K562 (cell line): ENCODE measurements at regions not wholly inside any gene's neighbourhood (a gene's known extent, or its start where the extent isn't known, plus 50 kb on each side); places are given as distances from the start of the nearest gene placed in this dataset.

Source experiments
- ATAC-seq: fragments of 200-7000 bp; cut with Tn5 transposase; 3 replicates; pipeline ENCODE4 v1.9.1; 2020; ENCODE audit warnings: moderate library complexity
- BruUV-seq: library from RNA; stranded (reverse); fragments of 400-500 nt; replicated peaks from 2 replicates; lab custom pipeline; 2021; lab: Mats Ljungman, UMichigan
- CTCF ChIA-PET: fragments of 300-600 bp; formaldehyde crosslinking; extraction: SDS; loops from one replicate; lab custom pipeline; 2021; ENCODE audit warnings: low intra/inter-chr PET ratio; lab: Yijun Ruan, JAX
- POLR2A ChIA-PET: fragments of 300-600, 350-650 bp; sonication (Branson Sonifier 250); formaldehyde crosslinking; extraction: SDS; loops from one replicate; lab custom pipeline; 2021; ENCODE audit warnings: antibody characterized with exemption, inconsistent platforms; lab: Yijun Ruan, JAX
- DNase-seq, 4 experiments: peaks; one replicate each; pipeline versions ENCODE4 v3.0.0 to v3.0.0-alpha.2; 2011 to 2018; ENCODE audit warnings: low spot score in 3 of 4, mixed read lengths in 3 of 4; ENCODE audit errors: extremely low read depth in 1 of 4
- FAIRE-seq: peaks from 2 replicates; lab custom pipeline; 2011; peaks lifted over from hg19 to GRCh38; lab: Jason Lieb, UNC
- H2AFZ ChIP-seq: 2 replicates; pipeline ENCODE4 v1.6.0; 2011; ENCODE audit warnings: low read depth, low read length, control low read depth, inconsistent platforms
- H3K27ac ChIP-seq: fragments of 200-600 bp; 3 replicates; pipeline ENCODE4 v1.8.0; 2011; ENCODE audit warnings: low read depth, mild to moderate bottlenecking, control low read depth, inconsistent platforms, low read length, moderate library complexity, mixed read lengths; ENCODE audit errors: extremely low read depth
- H3K27me3 ChIP-seq, 2 experiments: fragments of 300-600 bp in 1 of 2; 2 replicates in 1 of 2; 3 replicates in 1 of 2; pipeline versions ENCODE4 v1.6.0 to v1.8.0; 2011; ENCODE audit warnings: inconsistent platforms in 2 of 2, low read length in 2 of 2, mild to moderate bottlenecking in 1 of 2, mixed read lengths in 1 of 2, moderate library complexity in 1 of 2; ENCODE audit not compliant: control insufficient read depth in 2 of 2, insufficient read depth in 2 of 2
- H3K36me3 ChIP-seq: fragments of 300-600 bp; 3 replicates; pipeline ENCODE4 v1.8.0; 2011; ENCODE audit warnings: mild to moderate bottlenecking, low read length, inconsistent platforms; ENCODE audit not compliant: control insufficient read depth, insufficient read depth
- H3K4me1 ChIP-seq, 2 experiments: fragments of 200-600 bp in 1 of 2; replicated peaks in 1 of 2; 2 replicates in 1 of 2; 3 replicates in 1 of 2; pipeline versions ENCODE4 v1.5.1 to v1.8.0; 2011; ENCODE audit warnings: inconsistent platforms in 2 of 2, low read length in 2 of 2, mild to moderate bottlenecking in 1 of 2, mixed read lengths in 1 of 2, moderate library complexity in 1 of 2; ENCODE audit not compliant: control insufficient read depth in 2 of 2, insufficient read depth in 2 of 2
- H3K4me2 ChIP-seq: 2 replicates; pipeline ENCODE4 v1.6.1; 2011; ENCODE audit warnings: low read length, control low read depth, inconsistent platforms, mixed read lengths; ENCODE audit not compliant: insufficient read depth
- H3K4me3 ChIP-seq: fragments of 200-600 bp; sonication (generic), shearing (Covaris generic); 2 replicates; pipeline ENCODE4 v1.5.1; 2016; ENCODE audit warnings: control low read depth, inconsistent platforms
- H3K79me2 ChIP-seq: fragments of 200-600 bp; 3 replicates; pipeline ENCODE4 v1.8.0; 2011; ENCODE audit warnings: low read length, inconsistent platforms; ENCODE audit not compliant: control insufficient read depth, insufficient read depth
- H3K9ac ChIP-seq, 2 experiments: 2 replicates each; pipeline versions ENCODE4 v1.6.0 to v1.6.1; 2011; ENCODE audit warnings: low read depth in 2 of 2, low read length in 2 of 2, control low read depth in 1 of 2, inconsistent platforms in 1 of 2, mild to moderate bottlenecking in 1 of 2, mixed read lengths in 1 of 2; ENCODE audit not compliant: insufficient read depth in 1 of 2
- H3K9me1 ChIP-seq: one replicate; pipeline ENCODE4 v1.6.0; 2011; ENCODE audit warnings: inconsistent platforms, mild to moderate bottlenecking, low read length, moderate library complexity; ENCODE audit not compliant: control insufficient read depth, insufficient read depth
- H3K9me3 ChIP-seq: replicated peaks from 2 replicates; pipeline ENCODE4 v1.5.1; 2011; ENCODE audit warnings: low read depth, low read length, inconsistent platforms; ENCODE audit not compliant: control insufficient read depth, insufficient read depth
- H4K20me1 ChIP-seq: replicated peaks from 2 replicates; pipeline ENCODE4 v1.6.1; 2011; ENCODE audit warnings: low read length, inconsistent platforms, mixed read lengths; ENCODE audit not compliant: control insufficient read depth, insufficient read depth
- ARNT ChIP-seq, 2 experiments: fragments of 450-650 bp; IDR thresholded peaks; 2 replicates each; pipeline ENCODE4 v1.6.1; 2016; ENCODE audit warnings: mild to moderate bottlenecking in 1 of 2
- C11orf30 ChIP-seq: fragments of 450-650 bp; IDR thresholded peaks from 2 replicates; pipeline ENCODE4 v1.6.1; 2016; ENCODE audit warnings: low read depth, mild to moderate bottlenecking
- ESRRB ChIP-seq: fragments of 250-450 bp; sonication (Bioruptor Pico); IDR thresholded peaks from 2 replicates; pipeline ENCODE4 v1.5.0; 2020; ENCODE audit warnings: mild to moderate bottlenecking, moderate library complexity, borderline replicate concordance
- GTF2E2 ChIP-seq: fragments of 200-800 bp; sonication (Bioruptor generic); IDR thresholded peaks from 2 replicates; pipeline ENCODE4 v1.6.1; 2016; ENCODE audit warnings: missing genetic modification characterization, missing compliant biosample characterization
- JUN ChIP-seq, 2 experiments: sonication (generic) in 1 of 2; formaldehyde crosslinking in 1 of 2; IDR thresholded peaks; 2 replicates each; pipeline versions ENCODE4 v1.6.1 to v1.8.0; 2012 to 2022; ENCODE audit warnings: borderline replicate concordance in 2 of 2, mild to moderate bottlenecking in 2 of 2, improper control_type of control experiment in 1 of 2, low read depth in 1 of 2, low read length in 1 of 2, missing genetic modification reagents in 1 of 2
- KDM1A ChIP-seq, 2 experiments: fragments of 450-650 bp; IDR thresholded peaks; 2 replicates each; pipeline ENCODE4 v1.6.1; 2016; ENCODE audit warnings: mild to moderate bottlenecking in 2 of 2
- MAFF ChIP-seq: IDR thresholded peaks from 2 replicates; pipeline ENCODE4 v1.6.1; 2012; ENCODE audit warnings: low read length, improper control_type of control experiment
- OTX1 ChIP-seq: fragments of 450-650 bp; formaldehyde crosslinking; IDR thresholded peaks from 2 replicates; pipeline ENCODE4 v1.4.0; 2022; ENCODE audit warnings: mild to moderate bottlenecking
- TCFL5 ChIP-seq: fragments of 250-450 bp; sonication (Bioruptor Pico); conservative IDR thresholded peaks from 2 replicates; pipeline ENCODE4 v1.6.1; 2021; ENCODE audit warnings: mild to moderate bottlenecking, moderate library complexity, matching md5 sums
- ZBTB1 ChIP-seq: sonication (generic); formaldehyde crosslinking; IDR thresholded peaks from 2 replicates; pipeline ENCODE4 v1.8.1; 2023; ENCODE audit warnings: missing genetic modification reagents, low read depth, mild to moderate bottlenecking, borderline replicate concordance
- ZNF316 ChIP-seq: fragments of 450-650 bp; IDR thresholded peaks from 2 replicates; pipeline ENCODE4 v1.6.1; 2016
- WGBS: fragments of 100-300 bp; shearing (Covaris generic); methylation state at CpG from one replicate; pipeline ENCODE4 v1.1.6; 2016; ENCODE audit warnings: low coverage, mixed read lengths; ENCODE audit not compliant: insufficient coverage; ENCODE audit errors: missing lambda C conversion rate; 5-methylcytosine and 5-hydroxymethylcytosine counted together
- in situ Hi-C: fragments of 300-500 bp; cut with MboI; formaldehyde crosslinking; loops from 4 replicates; pipeline ENCODE4 v1.15.0; 2018; ENCODE audit warnings: inconsistent platforms, mixed read lengths
- intact Hi-C: fragments of 100-400 bp; cut with micrococcal nuclease; formaldehyde crosslinking; loops from 2 replicates; pipeline ENCODE4 v1.14.2; 2022
- TF ChIP-seq, protein P1 (sequence below), 2 experiments: IDR thresholded peaks in 1 of 2; conservative IDR thresholded peaks in 1 of 2; 2 replicates each; pipeline ENCODE4 v1.6.1; 2016; ENCODE audit warnings: low read depth in 2 of 2, mild to moderate bottlenecking in 1 of 2, missing compliant biosample characterization in 1 of 2, missing genetic modification characterization in 1 of 2, moderate library complexity in 1 of 2

DNA sequence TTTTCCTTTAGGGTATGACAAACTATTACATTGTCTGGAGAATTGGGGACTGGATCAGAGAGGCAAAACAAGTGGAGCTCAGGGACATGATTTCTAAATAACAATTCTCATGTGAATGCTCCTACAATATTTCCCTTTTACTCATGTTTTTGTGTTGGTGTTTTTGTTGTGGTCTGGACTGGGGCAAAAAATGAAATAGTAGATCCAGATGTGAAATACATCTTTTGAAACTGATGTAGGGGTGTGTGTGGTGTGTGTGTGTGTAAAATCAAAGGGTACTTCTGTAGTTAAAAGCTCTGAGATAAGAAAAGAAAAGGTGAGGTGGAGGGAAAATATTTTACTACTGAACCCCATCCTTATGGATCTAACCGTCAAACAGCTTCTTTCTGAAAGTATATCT, 188.4 kb upstream of the RPL34 start (continued):
- TF ChIP-seq, protein P1, sequence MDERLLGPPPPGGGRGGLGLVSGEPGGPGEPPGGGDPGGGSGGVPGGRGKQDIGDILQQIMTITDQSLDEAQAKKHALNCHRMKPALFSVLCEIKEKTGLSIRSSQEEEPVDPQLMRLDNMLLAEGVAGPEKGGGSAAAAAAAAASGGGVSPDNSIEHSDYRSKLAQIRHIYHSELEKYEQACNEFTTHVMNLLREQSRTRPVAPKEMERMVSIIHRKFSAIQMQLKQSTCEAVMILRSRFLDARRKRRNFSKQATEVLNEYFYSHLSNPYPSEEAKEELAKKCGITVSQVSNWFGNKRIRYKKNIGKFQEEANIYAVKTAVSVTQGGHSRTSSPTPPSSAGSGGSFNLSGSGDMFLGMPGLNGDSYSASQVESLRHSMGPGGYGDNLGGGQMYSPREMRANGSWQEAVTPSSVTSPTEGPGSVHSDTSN (CRISPR knock-in tag; IDR thresholded peaks at IDR 0.05; ENCODE audit: low read depth) = no peak
- TF ChIP-seq, protein P1 (tag; conservative IDR thresholded peaks at IDR 0.05; ENCODE audit: low read depth) = no peak
- no peak for TF ChIP-seq ZBTB1
- TF ChIP-seq KDM1A (IDR thresholded peaks at IDR 0.05) = no peak
- no peak for TF ChIP-seq JUN (IDR thresholded peaks at IDR 0.05; ENCODE audit: borderline replicate concordance, low read depth, low read length)
- no peak for TF ChIP-seq JUN (CRISPR knock-in tag; IDR thresholded peaks at IDR 0.05; ENCODE audit: borderline replicate concordance)
- TF ChIP-seq ESRRB (CRISPR knock-in tag) = no peak
- no peak for TF ChIP-seq GTF2E2
- no peak for TF ChIP-seq TCFL5 (CRISPR knock-in tag)

DNA sequence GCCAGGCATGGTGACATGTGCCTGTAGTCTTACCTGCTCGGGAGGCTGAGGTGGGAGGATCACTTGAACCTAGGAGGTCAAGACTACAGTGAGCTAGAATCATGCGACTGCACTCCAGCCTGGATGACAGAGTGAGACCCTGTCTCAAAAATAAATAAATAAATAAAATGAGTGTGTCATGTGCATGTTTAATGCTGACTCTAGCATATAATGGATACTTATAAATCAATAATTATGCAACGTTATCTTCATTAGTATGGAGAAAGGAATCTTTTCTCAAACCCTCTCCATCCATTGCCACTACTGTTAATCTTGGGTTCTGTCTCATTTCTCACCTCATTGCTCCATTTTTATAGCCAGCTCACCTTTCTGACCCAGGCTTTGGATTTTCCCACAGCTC, 189.5 kb upstream of the RPL34 start:
- peak; percentile 68 for TF ChIP-seq ZNF316
- no peak for TF ChIP-seq OTX1 (CRISPR knock-in tag)
- peak; percentile 23; the same call in 1 of the 2 replicates for TF ChIP-seq C11orf30
- no peak for TF ChIP-seq ARNT (IDR thresholded peaks at IDR 0.05)
- TF ChIP-seq MAFF = peak; percentile 24
- intact Hi-C loops = no loop called here
- no peaks in the 10 kb centered on the region for H3K9me1 ChIP-seq
- CTCF ChIA-PET = no interaction called here
- 16% methylated on average over 3 of the region's 3 CpGs for WGBS
- POLR2A ChIA-PET = no interaction called here
- H3K27me3 ChIP-seq = no peaks in the 10 kb centered on the region
- FAIRE-seq = no peak
- H3K4me2 ChIP-seq = no peak overlapping the region
- ATAC-seq = no peak
- no peak overlapping the region for H3K27ac ChIP-seq
- no peaks in the 10 kb centered on the region for H3K36me3 ChIP-seq
- BruUV-seq = no TSS peak
- no peak overlapping the region for H2AFZ ChIP-seq
- no peaks in the 10 kb centered on the region for H3K79me2 ChIP-seq
- in situ Hi-C loops = no loop called here
- no peak overlapping the region for H3K4me3 ChIP-seq
- no peak overlapping the region for H3K9ac ChIP-seq
- no peaks in the 10 kb centered on the region; a peak in 1 of 5 replicates for H3K4me1 ChIP-seq
- no peak for DNase-seq
- no peaks in the 10 kb centered on the region for H4K20me1 ChIP-seq
- H3K9me3 ChIP-seq = no peaks in the 10 kb centered on the region
